ENCODE measurements at regions not wholly inside any gene's neighbourhood (a gene's known extent, or its start where the extent isn't known, plus 50 kb on each side); places are given as distances from the start of the nearest gene placed in this dataset.

GRCh38 chr3:160047876-160048275 is 59.2 kb downstream of the IL12A start:
- H3K4me1 ChIP-seq: peaks cover 0 to 26% (median 14%) of the 10 kb centered on the region in 4 donors
- no peak for DNase-seq
- WGBS, 5 donors: 82 to 95% (median 86%) methylated on average over 5 of the region's 5 CpGs
- no peaks in the 10 kb centered on the region for H3K36me3 ChIP-seq
- H3K27ac ChIP-seq: no peak overlapping the region
- H3K27me3 ChIP-seq: no peaks in the 10 kb centered on the region
- intact Hi-C loops (cut with DNase I; ENCODE audit: low total_unique reads): no loop called here
- H3K9me3 ChIP-seq: peaks cover 0 to 2% (median under 1%) of the 10 kb centered on the region in 4 donors
- TF ChIP-seq CTCF (IDR thresholded peaks at IDR 0.05) (no peak), EP300 (IDR thresholded peaks at IDR 0.05) (no peak), POLR2AphosphoS5 (IDR thresholded peaks at IDR 0.05) (no peak), POLR2A (IDR thresholded peaks at IDR 0.05) (no peak)
- no peak overlapping the region for H3K4me3 ChIP-seq

GRCh38 chr3:160049038-160049437 is 60.4 kb downstream of the IL12A start:
- DNase-seq: no peak
- peaks cover 0 to 26% (median 15%) of the 10 kb centered on the region in 4 donors for H3K4me1 ChIP-seq
- TF ChIP-seq POLR2A (IDR thresholded peaks at IDR 0.05): no peak
- TF ChIP-seq POLR2AphosphoS5 (IDR thresholded peaks at IDR 0.05): no peak
- TF ChIP-seq EP300 (IDR thresholded peaks at IDR 0.05): no peak
- TF ChIP-seq CTCF (IDR thresholded peaks at IDR 0.05): no peak
- no peaks in the 10 kb centered on the region for H3K27me3 ChIP-seq
- H3K27ac ChIP-seq: no peak overlapping the region
- WGBS, 5 donors: 26 to 60% (median 47%) methylated on average over 2 of the region's 2 CpGs
- no peaks in the 10 kb centered on the region for H3K9me3 ChIP-seq
- H3K4me3 ChIP-seq: no peak overlapping the region
- no peaks in the 10 kb centered on the region for H3K36me3 ChIP-seq
- intact Hi-C loops (cut with DNase I; ENCODE audit: low total_unique reads): no loop called here

- peak in 1 of 2 donors; percentile 28 for DNase-seq
Measured at GRCh38 chr3:160049565-160049964, 60.9 kb downstream of the IL12A start.

GRCh38 chr3:160049988-160050387 is 61.4 kb downstream of the IL12A start:
- Histone ChIP-seq H3K27me3 (no peaks in the 10 kb centered on the region), H3K36me3 (no peaks in the 10 kb centered on the region), H3K9me3 (no peaks in the 10 kb centered on the region), H3K27ac (no peak overlapping the region), H3K4me3 (no peak overlapping the region), H3K4me1 (peaks cover 0 to 26% (median 15%) of the 10 kb centered on the region in 4 donors)
- no peak for DNase-seq
- no peak for TF ChIP-seq POLR2AphosphoS5 (IDR thresholded peaks at IDR 0.05)
- no peak for TF ChIP-seq CTCF (IDR thresholded peaks at IDR 0.05)
- TF ChIP-seq POLR2A (IDR thresholded peaks at IDR 0.05): no peak
- TF ChIP-seq EP300 (IDR thresholded peaks at IDR 0.05): no peak
- intact Hi-C loops (cut with DNase I; ENCODE audit: low total_unique reads): no loop called here
- 79 to 95% (median 84%) methylated on average over 5 of the region's 5 CpGs for WGBS, 5 donors

More at GRCh38 chr3:160049565-160049964, 60.9 kb downstream of the IL12A start:
- no peaks in the 10 kb centered on the region for H3K9me3 ChIP-seq
- no peak overlapping the region for H3K27ac ChIP-seq
- WGBS, 5 donors: 65 to 78% (median 76%) methylated on average over 2 of the region's 2 CpGs
- no peaks in the 10 kb centered on the region for H3K27me3 ChIP-seq
- H3K4me1 ChIP-seq: peaks cover 0 to 26% (median 15%) of the 10 kb centered on the region in 4 donors
- intact Hi-C loops (cut with DNase I; ENCODE audit: low total_unique reads): no loop called here
- no peak overlapping the region for H3K4me3 ChIP-seq
- no peaks in the 10 kb centered on the region for H3K36me3 ChIP-seq
- TF ChIP-seq POLR2AphosphoS5 (IDR thresholded peaks at IDR 0.05): no peak
- no peak for TF ChIP-seq CTCF (IDR thresholded peaks at IDR 0.05)
- TF ChIP-seq EP300 (IDR thresholded peaks at IDR 0.05): no peak
- no peak for TF ChIP-seq POLR2A (IDR thresholded peaks at IDR 0.05)

All from stomach (tissue), 8 donors.